ENCODE measurements at regions not wholly inside any gene's neighbourhood (a gene's known extent, or its start where the extent isn't known, plus 50 kb on each side); places are given as distances from the start of the nearest gene placed in this dataset.

DNA sequence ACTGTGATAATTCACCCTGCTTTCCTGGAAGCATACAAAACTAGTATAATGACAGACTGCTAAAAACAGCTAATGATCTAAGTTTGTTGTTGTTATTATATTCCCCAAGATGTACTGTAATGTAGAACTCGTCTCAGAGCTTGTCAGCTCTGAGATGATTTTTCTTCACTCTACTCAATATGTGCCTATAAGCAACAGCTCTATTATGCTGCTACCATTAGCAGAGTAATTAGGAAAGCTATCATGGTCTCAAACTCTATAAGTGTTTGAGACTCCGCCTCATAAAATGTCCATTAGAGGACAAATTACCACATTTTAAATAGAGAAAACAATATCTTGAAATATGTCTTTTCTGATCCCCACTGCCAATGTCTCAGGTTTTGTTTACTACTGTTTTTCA is 476.5 kb upstream of the PCDH15 start:
- DNase-seq (ENCODE audit: low read depth): no peak
- TF ChIP-seq, protein P1, sequence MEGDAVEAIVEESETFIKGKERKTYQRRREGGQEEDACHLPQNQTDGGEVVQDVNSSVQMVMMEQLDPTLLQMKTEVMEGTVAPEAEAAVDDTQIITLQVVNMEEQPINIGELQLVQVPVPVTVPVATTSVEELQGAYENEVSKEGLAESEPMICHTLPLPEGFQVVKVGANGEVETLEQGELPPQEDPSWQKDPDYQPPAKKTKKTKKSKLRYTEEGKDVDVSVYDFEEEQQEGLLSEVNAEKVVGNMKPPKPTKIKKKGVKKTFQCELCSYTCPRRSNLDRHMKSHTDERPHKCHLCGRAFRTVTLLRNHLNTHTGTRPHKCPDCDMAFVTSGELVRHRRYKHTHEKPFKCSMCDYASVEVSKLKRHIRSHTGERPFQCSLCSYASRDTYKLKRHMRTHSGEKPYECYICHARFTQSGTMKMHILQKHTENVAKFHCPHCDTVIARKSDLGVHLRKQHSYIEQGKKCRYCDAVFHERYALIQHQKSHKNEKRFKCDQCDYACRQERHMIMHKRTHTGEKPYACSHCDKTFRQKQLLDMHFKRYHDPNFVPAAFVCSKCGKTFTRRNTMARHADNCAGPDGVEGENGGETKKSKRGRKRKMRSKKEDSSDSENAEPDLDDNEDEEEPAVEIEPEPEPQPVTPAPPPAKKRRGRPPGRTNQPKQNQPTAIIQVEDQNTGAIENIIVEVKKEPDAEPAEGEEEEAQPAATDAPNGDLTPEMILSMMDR (IDR thresholded peaks at IDR 0.05; ENCODE audit: low read length, missing control alignments): no peak
- H3K4me3 ChIP-seq (replicated peaks; ENCODE audit: low read depth, low read length): no peak overlapping the region

DNA sequence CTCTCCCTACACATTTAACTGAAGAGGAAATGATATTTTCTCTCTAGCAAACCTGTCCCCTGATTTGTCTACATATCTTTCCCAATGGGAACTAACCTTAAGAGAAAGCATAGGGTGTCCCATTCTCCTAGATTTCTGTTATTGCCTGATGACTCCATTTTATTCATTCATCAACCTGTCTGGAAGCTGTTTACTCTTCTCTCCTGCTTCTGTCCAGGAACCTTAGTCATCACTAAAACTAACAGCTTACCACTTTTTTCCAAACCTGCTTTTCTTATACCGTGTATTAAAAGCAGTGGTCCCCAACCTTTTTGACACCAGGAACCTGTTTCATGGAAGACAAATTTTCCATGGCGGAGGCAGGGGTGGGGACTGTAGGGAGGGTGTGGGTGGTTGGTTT is 473.3 kb upstream of the PCDH15 start:
- DNase-seq (ENCODE audit: low read depth): no peak
- H3K4me3 ChIP-seq (replicated peaks; ENCODE audit: low read depth, low read length): no peak overlapping the region
- TF ChIP-seq, protein P1 (IDR thresholded peaks at IDR 0.05; ENCODE audit: low read length, missing control alignments): no peak

DNA sequence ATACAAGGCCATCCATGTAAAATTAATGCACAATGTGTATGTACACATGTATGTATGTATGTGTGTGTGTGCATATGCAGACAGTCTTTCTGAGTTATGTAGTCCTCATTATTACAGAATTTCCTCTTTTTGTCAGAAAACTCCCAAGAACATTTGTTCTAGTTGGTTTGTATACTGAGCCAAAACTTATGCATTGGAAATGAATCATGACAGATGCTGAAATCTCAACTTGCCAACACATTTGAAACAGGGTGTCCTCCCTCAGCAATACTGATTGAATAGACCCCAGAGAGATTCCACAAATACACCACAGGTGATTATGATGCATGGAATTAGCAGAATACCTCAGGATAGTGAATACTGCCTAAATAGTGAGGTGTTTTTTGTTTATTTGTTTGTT is 472.9 kb upstream of the PCDH15 start:
- no peak overlapping the region for H3K4me3 ChIP-seq (replicated peaks; ENCODE audit: low read depth, low read length)
- no peak for DNase-seq (ENCODE audit: low read depth)
- TF ChIP-seq, protein P1 (IDR thresholded peaks at IDR 0.05; ENCODE audit: low read length, missing control alignments): no peak

DNA sequence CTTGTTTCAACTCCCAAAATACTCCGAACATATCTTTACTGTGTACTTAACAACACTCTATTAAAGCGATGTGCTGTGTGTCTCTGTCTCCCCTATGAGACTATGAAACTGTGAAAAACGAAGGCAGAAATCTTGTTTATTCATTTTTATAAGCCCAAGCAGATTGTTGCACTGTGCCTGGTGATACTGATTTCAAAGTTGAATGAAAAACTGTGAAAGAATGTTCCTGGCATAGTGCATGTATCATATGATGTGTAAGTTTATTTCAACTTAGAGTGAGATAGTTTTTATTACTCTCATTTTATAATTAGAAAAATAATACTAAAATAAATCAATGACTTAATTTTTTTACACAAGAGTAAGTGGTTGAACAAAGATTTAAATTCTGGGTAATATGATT is 471.9 kb upstream of the PCDH15 start:
- no peak overlapping the region for H3K4me3 ChIP-seq (replicated peaks; ENCODE audit: low read depth, low read length)
- no peak for DNase-seq (ENCODE audit: low read depth)
- TF ChIP-seq, protein P1 (IDR thresholded peaks at IDR 0.05; ENCODE audit: low read length, missing control alignments): no peak

DNA sequence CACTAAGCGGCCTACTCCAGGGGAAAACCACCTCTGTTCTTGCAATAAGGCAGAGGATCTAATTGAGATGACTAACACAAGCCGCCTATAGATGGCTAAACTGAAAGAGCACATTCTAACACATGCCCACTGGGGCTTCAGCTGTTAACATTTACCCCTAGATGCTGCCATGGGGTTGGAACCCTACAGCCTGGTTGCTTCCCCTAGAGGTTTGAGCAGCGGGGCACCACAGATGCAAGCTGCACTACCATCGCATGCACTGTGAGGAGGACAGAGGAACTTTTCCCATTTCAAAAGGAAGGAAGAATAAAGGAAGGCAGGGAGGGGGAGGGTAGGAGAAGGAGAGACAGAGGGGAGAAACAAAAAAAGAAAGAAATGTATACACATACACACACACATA is 465.8 kb upstream of the PCDH15 start:
- TF ChIP-seq, protein P1 (IDR thresholded peaks at IDR 0.05; ENCODE audit: low read length, missing control alignments): no peak
- H3K4me3 ChIP-seq (replicated peaks; ENCODE audit: low read depth, low read length): no peak overlapping the region

DNA sequence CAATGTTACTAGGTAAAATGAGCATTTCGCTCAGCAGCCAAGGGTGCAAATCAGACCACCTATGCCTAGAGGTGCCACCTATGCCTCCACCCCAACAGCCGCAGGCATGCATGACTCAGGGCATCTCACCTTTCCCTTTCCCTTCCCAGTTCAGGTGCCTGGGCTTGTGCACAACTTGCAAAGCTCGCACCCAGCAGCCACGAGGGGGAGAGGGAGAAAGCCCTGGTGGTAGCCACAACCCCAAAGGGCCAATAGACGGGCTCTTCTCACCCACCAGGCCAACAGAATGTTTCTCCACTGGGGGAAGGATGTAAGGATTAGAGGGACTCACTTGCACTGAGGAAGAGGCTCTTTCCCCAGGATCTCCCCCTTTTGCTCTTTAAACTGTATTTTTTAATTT is 462.3 kb upstream of the PCDH15 start:
- no peak for DNase-seq (ENCODE audit: low read depth)
- H3K4me3 ChIP-seq (replicated peaks; ENCODE audit: low read depth, low read length): no peak overlapping the region
- TF ChIP-seq, protein P1 (IDR thresholded peaks at IDR 0.05; ENCODE audit: low read length, missing control alignments): no peak

More for the DNA sequence above, 465.8 kb upstream of the PCDH15 start:
- DNase-seq (ENCODE audit: low read depth): no peak

DNA sequence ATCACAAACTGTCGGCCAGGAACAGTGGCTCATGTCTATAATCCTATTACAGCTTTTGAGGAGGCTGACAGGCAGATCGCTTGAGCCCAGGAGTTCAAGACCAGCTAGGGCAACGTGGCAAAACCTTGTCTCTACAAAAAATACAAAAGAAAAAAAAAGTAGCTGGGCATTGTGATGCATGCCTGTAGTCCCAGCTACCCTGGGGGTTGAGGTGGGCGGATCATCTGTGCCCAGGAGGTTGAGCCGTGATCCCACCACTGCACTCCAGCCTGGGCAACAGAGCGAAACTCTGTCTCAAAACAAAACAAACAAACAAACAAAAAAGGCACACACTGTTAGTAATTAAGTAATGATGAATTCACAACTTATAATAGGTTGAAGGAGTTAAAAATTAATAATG is 441.5 kb upstream of the PCDH15 start:
- TF ChIP-seq, protein P1 (IDR thresholded peaks at IDR 0.05; ENCODE audit: low read length, missing control alignments): no peak
- no peak overlapping the region for H3K4me3 ChIP-seq (replicated peaks; ENCODE audit: low read depth, low read length)
- DNase-seq (ENCODE audit: low read depth): no peak

Measured in fibroblast of pulmonary artery (primary cell).